ENCODE measurements at regions not wholly inside any gene's neighbourhood (a gene's known extent, or its start where the extent isn't known, plus 50 kb on each side); places are given as distances from the start of the nearest gene placed in this dataset.
"Not testable (repeated sequence)": the region's sequence is repeated elsewhere in the genome, so short reads cannot be mapped to it uniquely, and the experiment has no call there.

GRCh38 chr3:173217127-173217526 lies 76.1 kb upstream of the SPATA16 start:
- DNase-seq (ENCODE audit: low spot score) (no peak), FAIRE-seq (no peak)

- FAIRE-seq (no peak), DNase-seq (ENCODE audit: low spot score) (no peak)
Observed at GRCh38 chr3:173216063-173216462, 75.0 kb upstream of the SPATA16 start.

GRCh38 chr3:173214576-173214975 lies 73.5 kb upstream of the SPATA16 start:
- no peak for DNase-seq (ENCODE audit: low spot score)
- no peak for FAIRE-seq

GRCh38 chr3:173199568-173199967 lies 58.5 kb upstream of the SPATA16 start:
- no peak for FAIRE-seq

GRCh38 chr3:173194868-173195267 lies 53.8 kb upstream of the SPATA16 start:
- FAIRE-seq; DNase-seq (ENCODE audit: low spot score): not testable (repeated sequence)

More at GRCh38 chr3:173199568-173199967, 58.5 kb upstream of the SPATA16 start:
- no peak for DNase-seq (ENCODE audit: low spot score)

GRCh38 chr3:173191611-173192010 lies 50.6 kb upstream of the SPATA16 start:
- FAIRE-seq (no peak), DNase-seq (ENCODE audit: low spot score) (no peak)

Measured in urothelium cell line (cell line).